Stimulated activated naive B cell treated with anti-CD40 and anti-IgM and Interleukin-4, amounts not matched to agents 10 μg/mL and 1 μg/mL and 100 μg/mL, for 72 hours (primary cell): ENCODE measurements at regions not wholly inside any gene's neighbourhood (a gene's known extent, or its start where the extent isn't known, plus 50 kb on each side); places are given as distances from the start of the nearest gene placed in this dataset.
"Not testable (repeated sequence)": the region's sequence is repeated elsewhere in the genome, so short reads cannot be mapped to it uniquely, and the experiment has no call there.

Source experiments
- ATAC-seq, 2 donors: fragments of 150-1000 bp; cut with Tn5 transposase; replicated peaks; 2 replicates each; pipeline ENCODE4 v1.10.0; 2021; ENCODE audit warnings: moderate library complexity in 1 of 2
- DNase-seq: peaks from one replicate; pipeline ENCODE4 v3.0.0; 2021
- H3K27ac Mint-ChIP-seq: one replicate; pipeline ENCODE4 v1.8.0; 2022; ENCODE audit warnings: mild to moderate bottlenecking, mixed read lengths
- H3K27me3 Mint-ChIP-seq, 2 donors: one replicate each; pipeline ENCODE4 v1.8.0; 2022; ENCODE audit warnings: mixed read lengths in 2 of 2
- H3K36me3 Mint-ChIP-seq, 2 donors: one replicate each; pipeline ENCODE4 v1.8.0; 2022; ENCODE audit warnings: mixed read lengths in 2 of 2, mild to moderate bottlenecking in 1 of 2
- H3K4me1 Mint-ChIP-seq, 2 donors: one replicate each; pipeline ENCODE4 v1.8.0; 2022; ENCODE audit warnings: mixed read lengths in 2 of 2, mild to moderate bottlenecking in 1 of 2
- H3K4me3 Mint-ChIP-seq, 2 donors: one replicate each; pipeline ENCODE4 v1.8.0; 2022; ENCODE audit warnings: mild to moderate bottlenecking in 2 of 2, mixed read lengths in 2 of 2, moderate library complexity in 1 of 2
- H3K9me3 Mint-ChIP-seq, 2 donors: one replicate each; pipeline ENCODE4 v1.8.0; 2022; ENCODE audit warnings: mixed read lengths in 2 of 2, mild to moderate bottlenecking in 1 of 2

- DNase-seq (no peak), ATAC-seq (no peak)
- no peak overlapping the region for H3K27ac Mint-ChIP-seq
- no peaks in the 10 kb centered on the region for H3K4me1 Mint-ChIP-seq
- H3K27me3 Mint-ChIP-seq, result peaks cover 16 to 25% of the 10 kb centered on the region in 2 donors
- H3K9me3 Mint-ChIP-seq, result peaks cover 0 to 3% of the 10 kb centered on the region in 2 donors
- no peak overlapping the region for H3K4me3 Mint-ChIP-seq
- no peaks in the 10 kb centered on the region for H3K36me3 Mint-ChIP-seq
These were observed 177.2 kb downstream of the MCHR2 start for GRCh38 chr6:99816795-99817194.

GRCh38 chr6:99818161-99818560, 175.9 kb downstream of the MCHR2 start:
- peaks cover 27 to 34% of the 10 kb centered on the region in 2 donors for H3K27me3 Mint-ChIP-seq

GRCh38 chr6:99819853-99820252, 174.2 kb downstream of the MCHR2 start:
- Mint-ChIP-seq H3K27ac (no peak overlapping the region), H3K36me3 (no peaks in the 10 kb centered on the region), H3K9me3 (peaks cover 0 to 3% of the 10 kb centered on the region in 2 donors), H3K27me3 (peaks cover 26 to 35% of the 10 kb centered on the region in 2 donors), H3K4me1 (peaks cover 0 to 9% of the 10 kb centered on the region in 2 donors), H3K4me3 (no peak overlapping the region)
- no peak for DNase-seq
- no peak for ATAC-seq

More at GRCh38 chr6:99818161-99818560, 175.9 kb downstream of the MCHR2 start:
- no peaks in the 10 kb centered on the region for H3K36me3 Mint-ChIP-seq
- H3K27ac Mint-ChIP-seq, result no peak overlapping the region
- H3K4me3 Mint-ChIP-seq, result no peak overlapping the region
- DNase-seq (no peak), ATAC-seq (no peak)
- H3K4me1 Mint-ChIP-seq, result peaks cover 0 to 6% of the 10 kb centered on the region in 2 donors
- H3K9me3 Mint-ChIP-seq, result peaks cover 0 to 3% of the 10 kb centered on the region in 2 donors

GRCh38 chr6:99821164-99821563, 172.9 kb downstream of the MCHR2 start:
- DNase-seq, result no peak
- peaks cover 0 to 9% of the 10 kb centered on the region in 2 donors for H3K4me1 Mint-ChIP-seq
- no peak overlapping the region for H3K4me3 Mint-ChIP-seq
- peaks cover 26 to 35% of the 10 kb centered on the region in 2 donors for H3K27me3 Mint-ChIP-seq
- H3K36me3 Mint-ChIP-seq, result no peaks in the 10 kb centered on the region
- no peak overlapping the region for H3K27ac Mint-ChIP-seq
- peaks cover 0 to 3% of the 10 kb centered on the region in 2 donors for H3K9me3 Mint-ChIP-seq
- ATAC-seq, result no peak

- peaks cover 0 to 9% of the 10 kb centered on the region in 2 donors for H3K4me1 Mint-ChIP-seq
- H3K36me3 Mint-ChIP-seq, result no peaks in the 10 kb centered on the region
- no peak for DNase-seq
- H3K9me3 Mint-ChIP-seq, result peaks cover 2 to 6% of the 10 kb centered on the region in 2 donors
- H3K4me3 Mint-ChIP-seq, result peak overlapping the region in 1 of 2 donors; percentile 35
- no peak for ATAC-seq
- H3K27me3 Mint-ChIP-seq, result peaks cover 26 to 35% of the 10 kb centered on the region in 2 donors
- no peak overlapping the region for H3K27ac Mint-ChIP-seq
These were observed 171.1 kb downstream of the MCHR2 start for GRCh38 chr6:99822741-99823512.

- H3K27me3 Mint-ChIP-seq, result peaks cover 22 to 35% of the 10 kb centered on the region in 2 donors
- ATAC-seq, H3K9me3 Mint-ChIP-seq, H3K27ac Mint-ChIP-seq, H3K4me1 Mint-ChIP-seq, H3K36me3 Mint-ChIP-seq, DNase-seq: not testable (repeated sequence)
- H3K4me3 Mint-ChIP-seq, result peak overlapping the region in 1 of 2 donors; percentile 35
These were observed 170.3 kb downstream of the MCHR2 start for GRCh38 chr6:99823513-99824235.

- Mint-ChIP-seq H3K27ac (no peak overlapping the region), H3K36me3 (no peaks in the 10 kb centered on the region)
These were observed 161.0 kb downstream of the MCHR2 start for GRCh38 chr6:99833034-99833433.

GRCh38 chr6:99836471-99836870, 157.6 kb downstream of the MCHR2 start:
- H3K36me3 Mint-ChIP-seq, result no peaks in the 10 kb centered on the region
- DNase-seq, result no peak
- H3K27me3 Mint-ChIP-seq, result peaks cover 6 to 15% of the 10 kb centered on the region in 2 donors
- H3K9me3 Mint-ChIP-seq, result no peaks in the 10 kb centered on the region
- no peak for ATAC-seq
- no peaks in the 10 kb centered on the region for H3K4me1 Mint-ChIP-seq
- H3K4me3 Mint-ChIP-seq, result no peak overlapping the region
- H3K27ac Mint-ChIP-seq, result no peak overlapping the region

More at GRCh38 chr6:99833034-99833433, 161.0 kb downstream of the MCHR2 start:
- Mint-ChIP-seq H3K4me1 (no peaks in the 10 kb centered on the region), H3K9me3 (no peaks in the 10 kb centered on the region), H3K27me3 (peaks cover 0 to 10% of the 10 kb centered on the region in 2 donors), H3K4me3 (no peak overlapping the region)
- DNase-seq (no peak), ATAC-seq (no peak)

- no peak overlapping the region for H3K4me3 Mint-ChIP-seq
- no peaks in the 10 kb centered on the region for H3K36me3 Mint-ChIP-seq
- H3K27me3 Mint-ChIP-seq, result peaks cover 10 to 12% of the 10 kb centered on the region in 2 donors
- no peaks in the 10 kb centered on the region for H3K4me1 Mint-ChIP-seq
- H3K9me3 Mint-ChIP-seq, result no peaks in the 10 kb centered on the region
- ATAC-seq, result no peak
- H3K27ac Mint-ChIP-seq, result no peak overlapping the region
- DNase-seq, result no peak
These were observed 155.4 kb downstream of the MCHR2 start for GRCh38 chr6:99838607-99839006.

- no peaks in the 10 kb centered on the region for H3K36me3 Mint-ChIP-seq
- H3K27ac Mint-ChIP-seq, result no peak overlapping the region
- DNase-seq, result no peak
- no peak for ATAC-seq
- no peak overlapping the region for H3K4me3 Mint-ChIP-seq
- H3K9me3 Mint-ChIP-seq, result no peaks in the 10 kb centered on the region
- peaks cover 10 to 12% of the 10 kb centered on the region in 2 donors for H3K27me3 Mint-ChIP-seq
- no peaks in the 10 kb centered on the region for H3K4me1 Mint-ChIP-seq
These were observed 152.7 kb downstream of the MCHR2 start for GRCh38 chr6:99841297-99841696.

- Mint-ChIP-seq H3K36me3 (no peaks in the 10 kb centered on the region), H3K27ac (no peak overlapping the region), H3K27me3 (peaks cover 11 to 14% of the 10 kb centered on the region in 2 donors), H3K4me1 (no peaks in the 10 kb centered on the region), H3K9me3 (no peaks in the 10 kb centered on the region), H3K4me3 (no peak overlapping the region)
- no peak for ATAC-seq
- no peak for DNase-seq
These were observed 148.0 kb downstream of the MCHR2 start for GRCh38 chr6:99846006-99846405.

GRCh38 chr6:99850841-99851240, 143.2 kb downstream of the MCHR2 start:
- H3K27me3 Mint-ChIP-seq, result peaks cover 10 to 25% of the 10 kb centered on the region in 2 donors
- no peaks in the 10 kb centered on the region for H3K4me1 Mint-ChIP-seq
- ATAC-seq (no peak), DNase-seq (no peak)
- no peak overlapping the region for H3K4me3 Mint-ChIP-seq
- no peaks in the 10 kb centered on the region for H3K36me3 Mint-ChIP-seq
- no peaks in the 10 kb centered on the region for H3K9me3 Mint-ChIP-seq
- no peak overlapping the region for H3K27ac Mint-ChIP-seq

- Mint-ChIP-seq H3K27ac (no peak overlapping the region), H3K36me3 (no peaks in the 10 kb centered on the region), H3K4me3 (no peak overlapping the region), H3K4me1 (no peaks in the 10 kb centered on the region), H3K27me3 (peaks cover 19 to 29% of the 10 kb centered on the region in 2 donors), H3K9me3 (no peaks in the 10 kb centered on the region)
- ATAC-seq, result no peak
- no peak for DNase-seq
These were observed 142.0 kb downstream of the MCHR2 start for GRCh38 chr6:99852031-99852430.

- H3K27ac Mint-ChIP-seq, result no peak overlapping the region
- H3K9me3 Mint-ChIP-seq, result no peaks in the 10 kb centered on the region
- H3K36me3 Mint-ChIP-seq, result no peaks in the 10 kb centered on the region
- ATAC-seq, result no peak
- H3K4me3 Mint-ChIP-seq, result no peak overlapping the region
- peaks cover 0 to 4% of the 10 kb centered on the region in 2 donors for H3K4me1 Mint-ChIP-seq
- peaks cover 17 to 38% of the 10 kb centered on the region in 2 donors for H3K27me3 Mint-ChIP-seq
- DNase-seq, result no peak
These were observed 127.0 kb downstream of the MCHR2 start for GRCh38 chr6:99867026-99867425.
